Mesothelial cell of epicardium (in vitro differentiated cells): ENCODE measurements at regions not wholly inside any gene's neighbourhood (a gene's known extent, or its start where the extent isn't known, plus 50 kb on each side); places are given as distances from the start of the nearest gene placed in this dataset.

Source experiments
- DNase-seq, 2 experiments: peaks; one replicate each; pipeline ENCODE4 v3.0.0; 2021; ENCODE audit warnings: low spot score in 2 of 2; ENCODE audit not compliant: unreplicated experiment in 2 of 2
- H3K27ac Mint-ChIP-seq: 2 replicates; pipeline ENCODE4 v1.8.0; 2021; ENCODE audit warnings: mixed read lengths
- H3K27me3 Mint-ChIP-seq: 2 replicates; pipeline ENCODE4 v1.8.0; 2021; ENCODE audit warnings: low read depth, mixed read lengths
- H3K36me3 Mint-ChIP-seq: 2 replicates; pipeline ENCODE4 v1.8.0; 2021; ENCODE audit warnings: mixed read lengths
- H3K4me1 Mint-ChIP-seq: 2 replicates; pipeline ENCODE4 v1.8.0; 2021; ENCODE audit warnings: mixed read lengths
- H3K4me3 Mint-ChIP-seq: 2 replicates; pipeline ENCODE4 v1.8.0; 2021; ENCODE audit warnings: mild to moderate bottlenecking, moderate library complexity, mixed read lengths
- H3K9me3 Mint-ChIP-seq: 2 replicates; pipeline ENCODE4 v1.8.0; 2021; ENCODE audit warnings: mixed read lengths
- CTCF ChIP-seq: fragments of 200-600 bp; sonication (generic); IDR thresholded peaks from one replicate; pipeline ENCODE4 v1.5.0; 2021; ENCODE audit warnings: antibody characterized with exemption; ENCODE audit not compliant: unreplicated experiment

DNA sequence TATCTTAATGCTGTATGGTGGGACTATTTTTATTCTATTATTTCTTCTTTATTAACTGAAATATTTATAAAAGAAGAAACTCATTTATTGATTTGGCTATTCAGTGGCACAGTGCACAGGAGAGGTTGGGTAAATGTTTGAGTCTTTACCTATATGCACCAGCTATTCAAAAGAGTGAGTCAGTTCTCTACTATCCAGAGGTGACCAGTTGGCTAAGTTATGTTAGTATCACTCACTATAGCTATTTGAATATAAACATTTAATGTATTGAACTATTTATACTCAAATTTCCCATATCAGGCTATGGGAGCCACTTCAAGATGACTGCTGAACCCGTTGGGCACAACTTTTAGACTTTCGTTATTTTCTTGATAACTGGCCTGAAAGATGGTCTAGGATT lies 106.1 kb upstream of the VEGFC start:
- Mint-ChIP-seq H3K9me3 (no peaks in the 10 kb centered on the region), H3K27me3 (no peaks in the 10 kb centered on the region), H3K4me3 (no peak overlapping the region), H3K27ac (no peak overlapping the region), H3K4me1 (peaks cover 3% of the 10 kb centered on the region), H3K36me3 (no peaks in the 10 kb centered on the region)
- no peak for TF ChIP-seq CTCF
- DNase-seq: no peak

DNA sequence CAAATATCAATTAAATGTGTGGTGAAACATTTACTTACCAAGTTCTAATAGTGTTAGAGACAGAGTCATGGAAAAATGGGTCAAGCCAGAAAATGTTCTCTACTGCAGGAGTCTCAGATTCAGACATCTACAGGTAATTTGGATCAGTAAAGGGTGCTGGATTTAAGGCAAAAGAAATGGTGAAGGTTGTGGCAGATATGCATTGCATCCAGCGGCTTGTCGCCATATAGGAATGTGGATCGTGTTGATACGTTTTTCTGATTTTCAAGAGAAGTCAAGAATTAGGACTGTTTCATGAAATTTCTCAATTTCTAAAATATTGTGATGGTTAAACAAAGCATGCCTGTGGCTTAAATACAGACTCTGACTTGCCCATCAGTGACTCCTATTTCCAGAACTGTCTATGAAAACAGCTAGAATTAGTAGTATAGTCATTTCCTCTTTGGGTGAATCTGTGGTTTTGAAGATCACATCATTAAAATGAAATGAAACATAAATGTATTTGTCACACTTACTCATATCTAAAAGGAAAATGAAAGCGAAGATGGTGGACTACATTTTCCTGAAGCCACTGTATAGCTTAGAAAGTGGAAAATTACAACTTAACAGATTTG lies 110.1 kb upstream of the VEGFC start:
- TF ChIP-seq CTCF: no peak
- Mint-ChIP-seq H3K4me1 (no peaks in the 10 kb centered on the region), H3K4me3 (no peak overlapping the region), H3K9me3 (no peaks in the 10 kb centered on the region), H3K27ac (no peak overlapping the region), H3K27me3 (no peaks in the 10 kb centered on the region), H3K36me3 (no peaks in the 10 kb centered on the region)
- no peak for DNase-seq

DNA sequence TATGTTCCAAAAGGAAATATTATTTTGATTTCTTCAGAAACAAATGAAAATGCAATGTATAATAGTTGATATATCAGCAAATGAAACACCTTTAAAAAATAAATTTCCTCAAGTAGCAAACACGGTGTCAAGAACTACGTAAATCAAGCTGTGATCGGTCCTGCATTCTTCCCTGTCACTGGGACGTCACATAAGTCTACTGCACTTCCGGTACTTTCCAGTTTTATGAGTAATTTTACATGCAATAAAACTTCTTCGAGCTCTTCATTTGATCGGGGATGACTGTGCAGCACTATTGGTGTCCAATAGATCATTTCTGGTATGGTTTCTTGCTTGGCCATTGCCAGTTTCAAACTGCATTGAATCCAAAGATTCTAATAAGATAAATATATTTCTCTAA lies 114.0 kb upstream of the VEGFC start:
- Mint-ChIP-seq H3K4me1 (no peaks in the 10 kb centered on the region), H3K9me3 (peaks cover 3% of the 10 kb centered on the region), H3K4me3 (no peak overlapping the region), H3K27me3 (no peaks in the 10 kb centered on the region), H3K27ac (no peak overlapping the region), H3K36me3 (no peaks in the 10 kb centered on the region)
- no peak for TF ChIP-seq CTCF
- DNase-seq: no peak

- no peak overlapping the region for H3K27ac Mint-ChIP-seq
- H3K4me1 Mint-ChIP-seq: no peaks in the 10 kb centered on the region
- DNase-seq: no peak
- H3K36me3 Mint-ChIP-seq: no peaks in the 10 kb centered on the region
- H3K4me3 Mint-ChIP-seq: no peak overlapping the region
- peaks cover 29% of the 10 kb centered on the region for H3K9me3 Mint-ChIP-seq
- H3K27me3 Mint-ChIP-seq: no peaks in the 10 kb centered on the region
- no peak for TF ChIP-seq CTCF
Observed at GRCh38 chr4:176910646-176911045, 117.9 kb upstream of the VEGFC start.

- TF ChIP-seq CTCF: no peak
- H3K27ac Mint-ChIP-seq: no peak overlapping the region
- DNase-seq: no peak
- H3K4me1 Mint-ChIP-seq: no peaks in the 10 kb centered on the region
- H3K36me3 Mint-ChIP-seq: no peaks in the 10 kb centered on the region
- H3K4me3 Mint-ChIP-seq: no peak overlapping the region
- peaks cover 22% of the 10 kb centered on the region for H3K9me3 Mint-ChIP-seq
- no peaks in the 10 kb centered on the region for H3K27me3 Mint-ChIP-seq
Observed at GRCh38 chr4:176919631-176920030, 126.9 kb upstream of the VEGFC start.

- DNase-seq: no peak
- no peaks in the 10 kb centered on the region for H3K27me3 Mint-ChIP-seq
- H3K36me3 Mint-ChIP-seq: no peaks in the 10 kb centered on the region
- no peak overlapping the region for H3K4me3 Mint-ChIP-seq
- no peak for TF ChIP-seq CTCF
- H3K27ac Mint-ChIP-seq: no peak overlapping the region
- H3K9me3 Mint-ChIP-seq: peaks cover 12% of the 10 kb centered on the region
- no peaks in the 10 kb centered on the region for H3K4me1 Mint-ChIP-seq
Observed at GRCh38 chr4:176920694-176921093, 128.0 kb upstream of the VEGFC start.
